GM19023 (cell line): ENCODE measurements at regions not wholly inside any gene's neighbourhood (a gene's known extent, or its start where the extent isn't known, plus 50 kb on each side); places are given as distances from the start of the nearest gene placed in this dataset.
A peak's percentile ranks its signal among the peaks of the same experiment; 100 is the strongest.
"Not testable (repeated sequence)": the region's sequence is repeated elsewhere in the genome, so short reads cannot be mapped to it uniquely, and the experiment has no call there.

Experiments
- ATAC-seq: cut with Tn5 transposase; IDR thresholded peaks from one replicate; pipeline ENCODE4 v1.9.1; 2021; ENCODE audit warnings: mild to moderate bottlenecking, moderate library complexity; ENCODE audit not compliant: unreplicated experiment

- no peak for ATAC-seq
Measured at GRCh38 chr6:167208819-167209576, 51.2 kb upstream of the GPR31 start.

- no peak for ATAC-seq
Measured at GRCh38 chr6:167209577-167209975, 51.8 kb upstream of the GPR31 start.

- ATAC-seq: no peak
Measured at GRCh38 chr6:167210375-167211294, 52.9 kb upstream of the GPR31 start.

GRCh38 chr6:167211295-167211648 lies 53.5 kb upstream of the GPR31 start:
- no peak for ATAC-seq

- ATAC-seq: peak; percentile 29
Measured at GRCh38 chr6:167211881-167212712, 54.3 kb upstream of the GPR31 start.

GRCh38 chr6:167212713-167213005 lies 54.9 kb upstream of the GPR31 start:
- ATAC-seq: peak; percentile 78

- no peak for ATAC-seq
Measured at GRCh38 chr6:167214206-167214605, 56.4 kb upstream of the GPR31 start.

- ATAC-seq: not testable (repeated sequence)
Measured at GRCh38 chr6:167215429-167216250, 57.9 kb upstream of the GPR31 start.

- ATAC-seq: not testable (repeated sequence)
Measured at GRCh38 chr6:167216390-167217050, 58.7 kb upstream of the GPR31 start.

- not testable (repeated sequence) for ATAC-seq
Measured at GRCh38 chr6:167217073-167217472, 59.3 kb upstream of the GPR31 start.

- peak; percentile 67 for ATAC-seq
Measured at GRCh38 chr6:167217951-167218759, 60.4 kb upstream of the GPR31 start.

- ATAC-seq: not testable (repeated sequence)
Measured at GRCh38 chr6:167219079-167219478, 61.3 kb upstream of the GPR31 start.

- no peak for ATAC-seq
Measured at GRCh38 chr6:167219967-167220512, 62.3 kb upstream of the GPR31 start.

GRCh38 chr6:167221400-167222201 lies 63.8 kb upstream of the GPR31 start:
- ATAC-seq: no peak

- not testable (repeated sequence) for ATAC-seq
Measured at GRCh38 chr6:167225566-167226382, 65.3 kb upstream of the UNC93A start.

GRCh38 chr6:167226383-167226685 lies 64.8 kb upstream of the UNC93A start:
- no peak for ATAC-seq

- ATAC-seq: no peak
Measured at GRCh38 chr6:167226791-167227190, 64.3 kb upstream of the UNC93A start.
